Kidney (tissue), 13 donors: ENCODE measurements at regions not wholly inside any gene's neighbourhood (a gene's known extent, or its start where the extent isn't known, plus 50 kb on each side); places are given as distances from the start of the nearest gene placed in this dataset.

Experiments used
- DNase-seq, 5 donors: peaks; one replicate each; pipeline ENCODE4 v3.0.0-alpha.2; 2013 to 2020
- FAIRE-seq: peaks from 2 replicates; lab custom pipeline; 2012; peaks lifted over from hg19 to GRCh38; lab: Jason Lieb, UNC
- H3K27ac ChIP-seq, 2 donors: one replicate each; pipeline ENCODE4 v1.7.0; 2013; ENCODE audit warnings: low read depth in 2 of 2, low read length in 2 of 2, inconsistent platforms in 1 of 2
- H3K27me3 ChIP-seq: one replicate; pipeline ENCODE4 v1.7.1; 2013; ENCODE audit warnings: low read length, inconsistent platforms; ENCODE audit not compliant: control insufficient read depth, insufficient read depth
- H3K36me3 ChIP-seq, 3 donors: one replicate each; pipeline versions ENCODE4 v1.7.0 to v1.7.1; 2013; ENCODE audit warnings: low read length in 3 of 3, control low read depth in 1 of 3, inconsistent platforms in 1 of 3; ENCODE audit not compliant: insufficient read depth in 3 of 3, control insufficient read depth in 2 of 3
- H3K4me1 ChIP-seq, 3 donors: one replicate each; pipeline versions ENCODE4 v1.7.0 to v1.7.1; 2013; ENCODE audit warnings: low read length in 3 of 3, inconsistent platforms in 1 of 3, low read depth in 1 of 3; ENCODE audit not compliant: control insufficient read depth in 2 of 3, insufficient read depth in 2 of 3
- H3K4me3 ChIP-seq, 3 donors: one replicate each; pipeline versions ENCODE4 v1.7.0 to v1.8.1; 2013; ENCODE audit warnings: low read length in 3 of 3, control low read depth in 1 of 3, inconsistent platforms in 1 of 3
- H3K9ac ChIP-seq, 3 donors: one replicate each; pipeline versions ENCODE4 v1.7.0 to v1.7.1; 2013; ENCODE audit warnings: low read length in 3 of 3, control low read depth in 1 of 3, inconsistent platforms in 1 of 3
- H3K9me3 ChIP-seq, 3 donors: one replicate each; pipeline versions ENCODE4 v1.7.0 to v1.7.1; 2013; ENCODE audit warnings: low read length in 3 of 3, control low read depth in 1 of 3, inconsistent platforms in 1 of 3; ENCODE audit not compliant: control insufficient read depth in 2 of 3, insufficient read depth in 1 of 3
- CTCF ChIP-seq: IDR thresholded peaks from 3 replicates; pipeline ENCODE4 v1.5.1; 2012; ENCODE audit warnings: mild to moderate bottlenecking, moderate library complexity, borderline replicate concordance; ENCODE audit not compliant: insufficient read depth; ENCODE audit errors: extremely low read depth
- intact Hi-C: fragments of 100-400 bp; cut with DNase I; formaldehyde crosslinking; loops from one replicate; pipeline ENCODE4 v1.11.1; 2022
- donor health status: control.
- donor health status: control.
- donor health status: control.
- donor health status: control.
- donor health status: control.
- donor health status: DM: yes; HTN: yes; CAD: no.
- donor health status: Normal renal cell carcinoma (clear cell type).

DNA sequence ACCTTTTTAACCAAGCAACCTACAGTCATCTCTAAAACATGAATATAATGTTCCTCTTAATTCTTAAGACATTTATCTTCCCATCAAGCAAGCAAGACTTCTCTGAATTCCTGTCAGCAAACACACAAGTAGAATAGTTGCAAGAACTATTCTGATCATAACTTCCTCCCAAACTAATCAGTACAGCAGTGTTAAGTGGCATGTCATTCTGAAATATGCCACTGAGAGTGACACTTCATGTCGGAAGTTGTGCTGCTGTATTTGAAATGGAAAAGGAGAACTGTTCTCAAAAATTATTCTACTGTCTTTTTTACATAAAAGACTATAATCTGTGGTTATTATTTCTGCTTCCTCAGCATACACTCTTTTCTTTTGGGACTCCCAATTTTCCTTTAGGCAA lies 546.6 kb downstream of the PCDH18 start:
- Histone ChIP-seq H3K9me3 (no peaks in the 10 kb centered on the region), H3K4me3 (no peak overlapping the region), H3K27me3 (no peaks in the 10 kb centered on the region), H3K27ac (no peak overlapping the region), H3K4me1 (no peaks in the 10 kb centered on the region), H3K9ac (no peak overlapping the region), H3K36me3 (no peaks in the 10 kb centered on the region)
- TF ChIP-seq CTCF = no peak
- no peak for FAIRE-seq
- DNase-seq = no peak
- intact Hi-C loops = no loop called here

DNA sequence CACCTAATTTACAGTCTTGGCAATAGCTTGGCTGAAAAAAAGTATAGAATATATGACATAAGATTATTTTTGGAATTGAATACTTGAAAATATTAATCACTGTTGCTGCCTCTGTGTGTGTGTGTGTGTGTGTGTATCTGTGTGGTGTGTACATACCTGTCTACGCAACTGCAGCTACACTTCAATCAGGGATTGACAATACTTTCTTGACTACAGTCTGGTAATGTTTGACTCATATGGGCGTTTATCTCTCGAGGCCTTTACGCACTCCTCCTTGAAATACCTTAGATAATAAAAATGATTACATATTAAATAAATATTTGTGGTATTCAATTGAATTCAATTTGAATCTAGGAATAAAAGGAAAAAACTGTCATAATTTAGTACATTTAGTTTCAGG lies 565.2 kb downstream of the PCDH18 start:
- H3K9ac ChIP-seq = no peak overlapping the region
- FAIRE-seq (no peak), DNase-seq (no peak)
- H3K27me3 ChIP-seq = no peaks in the 10 kb centered on the region
- no peak for TF ChIP-seq CTCF
- no peak overlapping the region for H3K27ac ChIP-seq
- no peaks in the 10 kb centered on the region for H3K36me3 ChIP-seq
- intact Hi-C loops = no loop called here
- H3K4me1 ChIP-seq = no peaks in the 10 kb centered on the region
- H3K9me3 ChIP-seq = no peaks in the 10 kb centered on the region
- H3K4me3 ChIP-seq = no peak overlapping the region

DNA sequence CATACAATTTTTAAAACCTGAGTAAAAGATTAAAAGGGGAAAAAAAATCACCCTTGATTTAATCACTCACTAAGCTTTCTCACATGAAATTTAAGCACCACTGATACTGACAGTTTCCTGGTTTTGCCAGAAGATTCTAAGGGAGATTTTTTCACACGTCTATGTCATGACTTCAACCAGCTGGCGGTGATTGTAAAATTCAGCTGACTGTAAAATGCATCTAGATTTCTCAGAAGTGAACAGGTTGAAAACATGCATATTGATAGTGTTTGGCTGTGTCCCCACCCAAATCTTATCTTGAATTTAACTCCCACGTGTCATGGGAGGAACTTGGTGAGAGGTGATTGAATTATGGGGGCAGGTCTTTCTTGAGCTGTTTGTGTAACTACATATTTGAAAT lies 566.8 kb downstream of the PCDH18 start:
- intact Hi-C loops = no loop called here
- TF ChIP-seq CTCF = no peak
- Histone ChIP-seq H3K4me1 (no peaks in the 10 kb centered on the region), H3K9ac (no peak overlapping the region), H3K27me3 (no peaks in the 10 kb centered on the region), H3K4me3 (no peak overlapping the region), H3K27ac (no peak overlapping the region), H3K9me3 (no peaks in the 10 kb centered on the region), H3K36me3 (no peaks in the 10 kb centered on the region)
- DNase-seq (no peak), FAIRE-seq (no peak)

DNA sequence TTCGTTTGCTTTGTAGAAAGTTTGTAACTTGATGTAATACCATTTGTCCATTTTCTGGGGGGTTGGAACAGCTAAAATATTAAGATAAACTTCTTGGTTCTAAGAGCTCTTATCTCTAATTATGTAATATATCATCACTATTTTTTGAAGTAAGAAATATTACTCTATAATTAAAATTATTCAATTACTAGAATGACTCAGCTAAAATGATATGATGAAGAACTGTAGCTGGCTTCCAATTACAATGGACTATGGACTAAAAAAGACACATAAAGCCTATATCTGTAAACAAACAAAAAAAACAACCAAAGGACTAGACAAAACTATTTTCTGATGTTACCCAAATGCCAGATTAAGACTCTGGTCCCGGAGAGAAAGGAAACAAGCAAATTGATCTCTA lies 569.4 kb downstream of the PCDH18 start:
- no peak overlapping the region for H3K27ac ChIP-seq
- H3K4me3 ChIP-seq = no peak overlapping the region
- H3K27me3 ChIP-seq = no peaks in the 10 kb centered on the region
- intact Hi-C loops = no loop called here
- no peak for TF ChIP-seq CTCF
- no peaks in the 10 kb centered on the region for H3K9me3 ChIP-seq
- FAIRE-seq = no peak
- no peak for DNase-seq
- no peak overlapping the region for H3K9ac ChIP-seq
- H3K4me1 ChIP-seq = no peaks in the 10 kb centered on the region
- no peaks in the 10 kb centered on the region for H3K36me3 ChIP-seq
